ENCODE measurements at regions not wholly inside any gene's neighbourhood (a gene's known extent, or its start where the extent isn't known, plus 50 kb on each side); places are given as distances from the start of the nearest gene placed in this dataset.

- TF ChIP-seq TEAD4 (IDR thresholded peaks at IDR 0.05): no peak
- TF ChIP-seq FOXM1 (IDR thresholded peaks at IDR 0.05; ENCODE audit: borderline replicate concordance, low read depth): no peak
- no peak for TF ChIP-seq EP300 (IDR thresholded peaks at IDR 0.05; ENCODE audit: borderline replicate concordance)
- TF ChIP-seq, protein P1, sequence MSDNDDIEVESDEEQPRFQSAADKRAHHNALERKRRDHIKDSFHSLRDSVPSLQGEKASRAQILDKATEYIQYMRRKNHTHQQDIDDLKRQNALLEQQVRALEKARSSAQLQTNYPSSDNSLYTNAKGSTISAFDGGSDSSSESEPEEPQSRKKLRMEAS (IDR thresholded peaks at IDR 0.05): no peak
- TF ChIP-seq CEBPB (IDR thresholded peaks at IDR 0.05): no peak
- no peak for TF ChIP-seq NFIC (IDR thresholded peaks at IDR 0.05)
- TF ChIP-seq ZBTB7A (IDR thresholded peaks at IDR 0.05; ENCODE audit: low read depth): no peak
- TF ChIP-seq, protein P2, sequence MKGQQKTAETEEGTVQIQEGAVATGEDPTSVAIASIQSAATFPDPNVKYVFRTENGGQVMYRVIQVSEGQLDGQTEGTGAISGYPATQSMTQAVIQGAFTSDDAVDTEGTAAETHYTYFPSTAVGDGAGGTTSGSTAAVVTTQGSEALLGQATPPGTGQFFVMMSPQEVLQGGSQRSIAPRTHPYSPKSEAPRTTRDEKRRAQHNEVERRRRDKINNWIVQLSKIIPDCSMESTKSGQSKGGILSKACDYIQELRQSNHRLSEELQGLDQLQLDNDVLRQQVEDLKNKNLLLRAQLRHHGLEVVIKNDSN (IDR thresholded peaks at IDR 0.05): no peak
- no peak for TF ChIP-seq TAF1 (IDR thresholded peaks at IDR 0.05; ENCODE audit: low read depth)
- no peak for TF ChIP-seq CREB1 (IDR thresholded peaks at IDR 0.05; ENCODE audit: low read depth)
- TF ChIP-seq, protein P3, sequence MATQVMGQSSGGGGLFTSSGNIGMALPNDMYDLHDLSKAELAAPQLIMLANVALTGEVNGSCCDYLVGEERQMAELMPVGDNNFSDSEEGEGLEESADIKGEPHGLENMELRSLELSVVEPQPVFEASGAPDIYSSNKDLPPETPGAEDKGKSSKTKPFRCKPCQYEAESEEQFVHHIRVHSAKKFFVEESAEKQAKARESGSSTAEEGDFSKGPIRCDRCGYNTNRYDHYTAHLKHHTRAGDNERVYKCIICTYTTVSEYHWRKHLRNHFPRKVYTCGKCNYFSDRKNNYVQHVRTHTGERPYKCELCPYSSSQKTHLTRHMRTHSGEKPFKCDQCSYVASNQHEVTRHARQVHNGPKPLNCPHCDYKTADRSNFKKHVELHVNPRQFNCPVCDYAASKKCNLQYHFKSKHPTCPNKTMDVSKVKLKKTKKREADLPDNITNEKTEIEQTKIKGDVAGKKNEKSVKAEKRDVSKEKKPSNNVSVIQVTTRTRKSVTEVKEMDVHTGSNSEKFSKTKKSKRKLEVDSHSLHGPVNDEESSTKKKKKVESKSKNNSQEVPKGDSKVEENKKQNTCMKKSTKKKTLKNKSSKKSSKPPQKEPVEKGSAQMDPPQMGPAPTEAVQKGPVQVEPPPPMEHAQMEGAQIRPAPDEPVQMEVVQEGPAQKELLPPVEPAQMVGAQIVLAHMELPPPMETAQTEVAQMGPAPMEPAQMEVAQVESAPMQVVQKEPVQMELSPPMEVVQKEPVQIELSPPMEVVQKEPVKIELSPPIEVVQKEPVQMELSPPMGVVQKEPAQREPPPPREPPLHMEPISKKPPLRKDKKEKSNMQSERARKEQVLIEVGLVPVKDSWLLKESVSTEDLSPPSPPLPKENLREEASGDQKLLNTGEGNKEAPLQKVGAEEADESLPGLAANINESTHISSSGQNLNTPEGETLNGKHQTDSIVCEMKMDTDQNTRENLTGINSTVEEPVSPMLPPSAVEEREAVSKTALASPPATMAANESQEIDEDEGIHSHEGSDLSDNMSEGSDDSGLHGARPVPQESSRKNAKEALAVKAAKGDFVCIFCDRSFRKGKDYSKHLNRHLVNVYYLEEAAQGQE (IDR thresholded peaks at IDR 0.05; ENCODE audit: low read depth): no peak
- no peak for TF ChIP-seq RAD21 (IDR thresholded peaks at IDR 0.05; ENCODE audit: low read depth)
Measured at GRCh38 chr2:48081317-48081628, 175.0 kb upstream of the FBXO11 start.
